SH-SY5Y (cell line): ENCODE measurements at regions not wholly inside any gene's neighbourhood (a gene's known extent, or its start where the extent isn't known, plus 50 kb on each side); places are given as distances from the start of the nearest gene placed in this dataset.

Experiments
- GATA2 ChIP-seq: IDR thresholded peaks from 2 replicates; pipeline ENCODE4 v1.6.1; 2011; ENCODE audit warnings: mild to moderate bottlenecking, low read depth, low read length
- GATA3 ChIP-seq: IDR thresholded peaks from 2 replicates; pipeline ENCODE4 v1.6.1; 2011; ENCODE audit warnings: low read depth, mild to moderate bottlenecking, low read length, moderate library complexity

DNA sequence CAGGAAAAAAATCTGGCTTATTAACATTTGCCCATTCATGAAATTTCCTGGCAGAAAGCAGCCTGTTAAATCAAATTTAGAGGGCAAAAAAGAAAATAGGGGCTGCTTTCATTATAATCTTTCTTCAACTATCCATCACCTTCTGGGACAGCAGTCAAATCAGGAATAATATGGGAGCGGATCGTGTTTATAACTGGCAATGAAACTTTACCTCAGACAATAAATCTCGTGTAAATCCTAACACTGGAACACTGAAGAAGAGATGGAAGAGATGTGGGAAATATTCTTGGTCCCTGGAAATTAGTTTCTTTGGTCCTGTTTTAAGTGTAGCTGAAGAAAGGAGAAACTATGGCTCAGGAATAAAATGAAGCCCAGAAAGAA lies 77.5 kb upstream of the SERTAD2 start:
- TF ChIP-seq GATA3, result no peak
- TF ChIP-seq GATA2, result no peak

- TF ChIP-seq GATA2, result no peak
- no peak for TF ChIP-seq GATA3
Observed at GRCh38 chr2:64731746-64732145, 78.0 kb upstream of the SERTAD2 start.

DNA sequence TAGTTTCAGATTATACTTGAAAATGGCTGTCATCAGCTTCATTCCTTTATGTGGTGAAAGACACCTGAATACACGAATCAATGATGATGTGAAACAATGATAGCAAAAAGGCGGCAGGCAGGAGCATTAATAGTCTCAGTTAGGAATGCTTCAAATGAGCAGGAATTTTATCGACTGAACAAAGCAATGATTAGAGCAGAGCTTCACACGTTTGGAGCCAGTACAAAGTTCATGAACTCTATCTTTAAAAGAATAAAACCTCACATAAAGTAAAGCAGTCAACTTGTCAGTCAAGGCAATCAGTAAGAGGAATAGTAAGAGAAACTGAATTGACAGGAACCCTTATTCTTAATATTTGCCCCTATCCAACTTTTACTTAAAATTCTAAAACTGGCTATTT lies 78.4 kb upstream of the SERTAD2 start:
- TF ChIP-seq GATA3 (no peak), GATA2 (no peak)

DNA sequence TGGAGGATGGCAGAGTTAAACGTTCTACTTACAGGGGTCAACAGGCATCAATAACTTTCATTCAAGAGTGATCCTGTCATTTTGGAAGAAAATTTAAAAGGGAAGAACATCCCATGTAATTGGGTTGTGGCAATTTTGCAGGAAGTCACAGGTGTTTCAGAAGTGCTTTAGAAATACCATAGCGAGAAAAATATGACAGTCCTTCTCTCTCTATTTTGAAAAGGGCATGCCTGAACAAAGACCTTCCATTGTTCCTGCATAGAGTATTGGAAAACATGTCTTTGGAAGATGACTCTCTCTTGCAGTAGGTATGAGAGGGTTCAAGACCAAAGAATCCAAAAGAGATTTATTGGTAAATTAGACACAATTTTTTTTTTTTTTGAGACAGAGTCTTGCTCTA lies 81.8 kb upstream of the SERTAD2 start:
- TF ChIP-seq GATA2 (no peak), GATA3 (no peak)

DNA sequence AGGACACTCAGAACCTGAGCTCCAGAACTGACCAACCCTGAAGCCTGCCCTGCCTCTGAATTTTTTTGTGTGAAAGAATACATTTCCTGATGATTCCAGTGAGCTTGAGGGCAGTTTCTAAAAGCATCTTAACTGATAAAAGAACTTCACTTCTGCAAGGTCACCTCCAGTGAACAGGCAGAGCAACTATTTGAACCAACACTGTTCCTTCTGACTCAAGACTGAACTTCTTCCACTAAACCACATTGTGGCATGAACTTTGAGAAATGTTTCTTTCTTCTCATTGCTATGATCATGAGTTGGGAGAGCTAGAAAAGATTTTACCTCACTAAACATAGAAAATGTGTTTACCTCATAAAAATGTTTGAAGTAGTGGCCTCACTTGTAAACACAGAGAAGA lies 83.8 kb upstream of the SERTAD2 start:
- TF ChIP-seq GATA2 (no peak), GATA3 (no peak)

- TF ChIP-seq GATA3 (no peak), GATA2 (no peak)
Observed at GRCh38 chr2:64738026-64738425, 84.3 kb upstream of the SERTAD2 start.

- no peak for TF ChIP-seq GATA3
- no peak for TF ChIP-seq GATA2
Observed at GRCh38 chr2:64742678-64743077, 89.0 kb upstream of the SERTAD2 start.

DNA sequence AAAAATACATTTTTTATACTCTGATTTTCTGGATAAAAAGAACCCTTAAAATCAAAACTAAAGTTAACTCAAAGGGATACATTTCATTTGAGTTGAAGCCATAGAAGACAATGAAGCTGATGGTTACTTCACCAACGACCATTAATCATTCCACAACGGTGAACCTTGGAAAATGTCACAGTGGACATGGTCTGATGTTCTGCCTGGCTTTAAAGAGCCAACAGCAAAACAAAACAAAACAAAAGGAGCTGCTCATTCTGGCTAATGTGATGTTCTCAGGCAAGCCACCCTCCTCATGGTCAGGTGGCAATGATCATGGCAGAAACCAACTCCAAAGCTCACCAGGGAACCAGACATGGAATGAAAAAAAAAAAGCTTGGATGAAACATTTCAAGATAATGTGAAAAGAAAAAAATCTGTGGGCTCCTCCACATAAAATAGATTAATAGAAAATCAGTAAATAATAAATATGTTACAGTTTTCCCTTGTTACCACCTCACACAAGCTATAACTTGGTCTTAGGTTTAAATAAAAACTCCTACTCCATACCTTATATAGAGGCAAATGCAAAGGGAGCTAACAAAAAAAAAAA lies 90.1 kb upstream of the SERTAD2 start:
- TF ChIP-seq GATA2 (no peak), GATA3 (no peak)

GRCh38 chr2:64745562-64745961 lies 91.8 kb upstream of the SERTAD2 start:
- no peak for TF ChIP-seq GATA3
- no peak for TF ChIP-seq GATA2

DNA sequence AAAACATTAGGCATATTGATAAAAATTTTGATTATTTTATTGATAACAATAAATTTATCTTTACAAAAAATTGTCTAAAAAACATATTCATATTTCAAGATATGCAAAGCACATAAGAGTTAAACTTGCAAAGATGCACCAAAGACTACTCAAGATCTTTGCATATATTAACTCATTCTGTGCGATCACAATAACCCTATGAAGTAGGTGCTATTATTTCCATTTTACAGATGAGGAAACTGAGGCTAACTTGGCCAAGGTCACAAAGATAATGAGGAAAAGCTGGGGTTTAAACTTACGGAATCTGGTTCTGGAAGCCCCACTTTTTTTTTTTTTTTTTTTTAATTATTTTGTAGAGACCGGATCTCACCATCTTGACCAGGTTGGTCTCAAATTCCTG lies 94.4 kb upstream of the SERTAD2 start:
- TF ChIP-seq GATA3, result no peak
- TF ChIP-seq GATA2, result no peak

- TF ChIP-seq GATA2 (no peak), GATA3 (no peak)
Observed at GRCh38 chr2:64748561-64748960, 94.8 kb upstream of the SERTAD2 start.

GRCh38 chr2:64749446-64749845 lies 95.7 kb upstream of the SERTAD2 start:
- TF ChIP-seq GATA3, result no peak
- TF ChIP-seq GATA2, result no peak

GRCh38 chr2:64750001-64750816 lies 96.5 kb upstream of the SERTAD2 start:
- TF ChIP-seq GATA2, result no peak
- no peak for TF ChIP-seq GATA3

DNA sequence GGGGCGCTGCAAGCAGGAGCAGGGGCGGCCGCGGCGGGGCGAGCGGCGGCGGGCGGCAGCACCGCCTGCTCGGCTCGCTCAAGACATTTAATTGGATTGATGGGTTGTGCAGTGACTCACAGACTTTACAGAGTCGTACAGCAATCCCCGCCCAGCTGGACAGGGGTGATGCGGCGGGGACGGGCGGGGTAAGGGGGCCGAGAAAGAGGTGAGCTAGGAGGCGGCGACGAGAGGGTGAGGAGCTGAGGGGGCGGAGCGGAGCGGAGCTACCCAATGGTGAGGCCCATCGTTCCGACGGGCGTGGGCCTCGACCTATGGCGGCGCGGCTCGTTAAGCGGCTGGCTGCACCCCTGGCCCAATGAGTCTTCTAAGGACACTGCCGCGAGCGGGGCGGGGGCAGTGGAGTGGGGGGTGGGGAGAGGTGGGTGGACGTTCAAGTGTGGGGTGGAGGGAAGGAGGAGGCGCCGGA lies 97.1 kb upstream of the SERTAD2 start:
- no peak for TF ChIP-seq GATA3
- no peak for TF ChIP-seq GATA2
